HCEC 1CT (cell line): ENCODE measurements at regions not wholly inside any gene's neighbourhood (a gene's known extent, or its start where the extent isn't known, plus 50 kb on each side); places are given as distances from the start of the nearest gene placed in this dataset.

ENCODE experiments used
- DNase-seq: peaks from one replicate; pipeline ENCODE4 v3.0.0-alpha.2; 2017

- no peak for DNase-seq
Observed at GRCh38 chr2:206368484-206368883, 74.8 kb upstream of the ADAM23 start.

GRCh38 chr2:206368933-206369569 lies 74.3 kb upstream of the ADAM23 start:
- no peak for DNase-seq

DNA sequence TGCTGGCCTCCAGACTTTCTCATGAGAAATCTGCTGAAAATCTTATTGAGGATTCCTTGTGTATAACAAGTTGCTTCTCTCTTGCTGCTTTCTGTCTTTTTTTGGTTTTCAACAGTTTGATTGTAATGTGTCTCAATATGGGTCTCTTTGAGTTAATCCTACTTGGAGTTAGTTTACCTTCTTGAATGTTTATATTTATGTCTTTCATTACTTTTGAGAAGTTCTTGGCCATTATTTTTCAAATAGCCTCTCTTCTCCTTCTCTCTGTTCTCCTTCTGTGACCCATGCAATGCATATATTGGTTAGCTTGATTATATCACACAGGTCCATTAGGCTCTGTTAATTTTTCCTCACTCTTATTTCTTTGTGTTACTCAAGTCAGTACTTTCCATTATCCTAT lies 67.4 kb upstream of the ADAM23 start:
- no peak for DNase-seq

- DNase-seq, result no peak
Observed at GRCh38 chr2:206378835-206379234, 64.5 kb upstream of the ADAM23 start.

DNA sequence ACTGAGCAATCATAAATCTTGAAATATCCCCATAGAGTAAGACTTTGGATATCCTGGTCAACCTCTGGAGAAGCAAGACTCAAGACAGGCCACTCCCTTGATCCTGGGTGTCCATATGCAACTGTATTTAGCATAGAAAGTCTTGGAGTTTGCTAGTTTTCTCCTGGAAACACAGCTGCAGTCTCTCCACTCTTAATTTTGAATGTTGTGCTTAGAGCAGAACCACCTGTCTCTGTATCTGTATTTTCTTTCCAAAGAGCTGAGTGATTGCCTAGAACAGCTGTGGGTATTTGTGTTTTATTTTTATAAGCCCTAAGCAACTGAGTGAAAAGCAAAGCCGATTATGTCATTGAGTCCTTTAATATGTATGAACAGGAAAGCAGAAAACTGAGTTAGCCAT lies 64.1 kb upstream of the ADAM23 start:
- DNase-seq, result no peak

DNA sequence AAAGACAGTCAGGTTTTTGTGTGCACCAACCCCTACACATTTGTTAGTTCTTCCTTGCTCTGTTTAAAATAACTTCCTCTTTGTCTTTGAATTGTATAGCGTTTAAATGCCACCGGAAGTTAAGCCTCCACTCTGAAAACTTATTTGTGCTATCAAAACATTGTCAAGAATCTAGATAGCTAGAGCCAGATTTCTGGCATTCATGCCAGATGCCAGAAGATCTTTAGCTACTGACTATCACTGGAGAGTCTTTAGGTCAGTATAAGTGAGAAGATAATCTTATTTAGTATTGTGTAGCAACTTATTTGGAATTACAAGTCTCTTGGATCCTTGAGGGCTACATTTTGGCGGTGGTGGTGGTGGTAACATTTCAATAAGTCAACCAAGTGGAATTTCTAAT lies 63.4 kb upstream of the ADAM23 start:
- no peak for DNase-seq

- no peak for DNase-seq
Observed at GRCh38 chr2:206381881-206382280, 61.5 kb upstream of the ADAM23 start.

DNA sequence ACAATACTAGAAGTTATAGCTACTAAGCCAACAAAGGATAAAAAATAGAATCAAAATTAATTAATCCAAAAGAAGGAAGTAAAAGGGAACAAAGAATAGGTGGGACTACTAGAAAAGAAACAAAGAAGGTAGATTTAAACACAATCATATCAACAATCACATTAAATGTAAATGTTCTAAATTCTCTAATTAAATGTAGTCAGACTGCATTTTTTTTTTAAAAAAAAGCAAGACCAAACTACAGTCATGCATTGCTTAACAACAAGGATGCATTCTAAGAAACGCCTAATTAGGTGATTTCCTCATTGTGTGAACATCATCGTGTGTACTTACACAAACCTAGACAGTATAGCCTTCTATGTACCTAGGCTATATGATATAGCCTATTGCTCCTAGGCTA lies 59.7 kb upstream of the ADAM23 start:
- DNase-seq, result no peak

DNA sequence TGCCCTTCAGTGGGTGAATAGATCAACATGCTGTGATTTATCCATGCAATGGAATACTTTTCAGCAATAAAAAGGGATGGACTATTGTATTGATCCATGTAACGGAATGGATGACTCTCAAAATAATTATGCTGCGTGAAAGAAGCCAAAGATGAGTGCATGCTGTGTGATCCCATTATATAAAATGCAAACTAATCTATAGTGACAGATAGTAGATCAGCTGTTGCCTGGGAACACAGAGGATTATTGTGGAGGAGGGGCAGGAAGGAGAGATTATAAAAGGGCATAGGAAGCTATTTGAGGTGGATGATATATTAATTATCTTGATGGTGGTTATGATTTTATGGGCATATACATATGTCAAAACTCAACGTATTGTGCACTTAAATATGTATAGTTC lies 55.5 kb upstream of the ADAM23 start:
- DNase-seq, result no peak

DNA sequence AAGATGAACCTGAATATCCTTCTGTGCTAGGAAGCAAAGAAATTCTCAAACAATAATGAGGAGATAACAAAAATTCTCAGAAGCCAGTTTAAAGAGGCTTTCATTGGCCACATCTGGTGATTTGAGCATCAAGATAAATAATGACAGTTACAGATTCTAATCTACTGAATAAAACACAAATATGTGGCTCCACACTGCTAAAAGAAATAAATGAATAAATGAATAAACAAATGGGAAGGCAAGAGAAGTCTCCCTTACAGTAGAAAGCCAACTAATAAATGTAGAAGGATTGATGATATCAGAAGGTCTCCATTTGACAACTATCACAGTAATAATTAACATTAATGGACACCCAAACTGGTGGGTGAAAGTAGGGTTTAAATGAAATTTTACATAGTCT lies 54.6 kb upstream of the ADAM23 start:
- no peak for DNase-seq

DNA sequence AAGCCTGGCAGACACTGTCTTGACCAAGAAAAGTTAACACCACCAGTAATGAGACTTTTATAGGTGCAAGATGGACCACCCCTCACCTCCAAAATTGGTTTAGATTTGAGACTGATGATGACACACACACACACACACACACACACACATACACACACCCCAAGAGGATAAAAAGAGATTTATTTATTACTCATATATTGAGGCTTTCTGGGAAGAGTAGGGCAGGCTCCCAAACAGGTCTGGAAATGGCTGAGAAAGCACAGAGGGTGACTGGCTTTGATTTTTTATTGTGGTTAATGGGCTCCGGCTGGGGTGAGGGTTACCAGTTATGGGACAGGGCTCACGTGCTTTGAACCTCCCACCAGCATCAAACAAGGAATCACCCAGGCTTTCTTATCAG lies 54.2 kb upstream of the ADAM23 start:
- no peak for DNase-seq

GRCh38 chr2:206390181-206390580 lies 53.2 kb upstream of the ADAM23 start:
- no peak for DNase-seq

DNA sequence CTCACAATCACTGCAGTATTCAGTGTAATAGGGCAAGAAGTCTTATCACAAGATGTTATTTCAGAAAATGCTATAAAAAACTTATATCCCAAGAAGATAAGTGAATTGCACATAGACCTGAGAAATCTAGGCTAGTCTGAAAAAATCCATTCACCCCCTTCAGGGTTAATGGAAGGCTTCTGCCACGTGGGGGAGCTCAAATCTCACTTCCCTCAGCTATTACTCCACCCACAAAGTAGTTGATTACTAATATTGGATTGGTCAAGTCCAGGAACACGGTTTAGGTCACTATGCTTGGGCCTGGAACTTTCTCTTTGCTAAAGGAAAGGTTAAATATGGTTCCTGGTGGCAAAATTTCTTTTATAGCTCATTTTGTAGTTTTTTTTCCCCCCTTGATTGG lies 51.2 kb upstream of the ADAM23 start:
- peak; percentile 42 for DNase-seq
